ENCODE measurements at regions not wholly inside any gene's neighbourhood (a gene's known extent, or its start where the extent isn't known, plus 50 kb on each side); places are given as distances from the start of the nearest gene placed in this dataset.

GRCh38 chr2:223196331-223196730, 144.3 kb downstream of the KCNE4 start:
- intact Hi-C loops (cut with micrococcal nuclease): no loop called here
- Histone ChIP-seq H3K4me3 (no peak overlapping the region), H3K36me3 (no peaks in the 10 kb centered on the region), H3K9me3 (replicated peaks) (no peaks in the 10 kb centered on the region), H3K27ac (replicated peaks) (no peak overlapping the region), H3K4me1 (no peaks in the 10 kb centered on the region), H3K27me3 (ENCODE audit: low read depth) (no peaks in the 10 kb centered on the region)
- no peak for TF ChIP-seq CTCF (IDR thresholded peaks at IDR 0.05; ENCODE audit: borderline replicate concordance)
- no peak for DNase-seq

GRCh38 chr2:223197046-223197445, 145.1 kb downstream of the KCNE4 start:
- Histone ChIP-seq H3K4me1 (no peaks in the 10 kb centered on the region), H3K27me3 (ENCODE audit: low read depth) (no peaks in the 10 kb centered on the region), H3K36me3 (no peaks in the 10 kb centered on the region), H3K9me3 (replicated peaks) (no peaks in the 10 kb centered on the region), H3K4me3 (no peak overlapping the region), H3K27ac (replicated peaks) (no peak overlapping the region)
- intact Hi-C loops (cut with micrococcal nuclease): no loop called here
- TF ChIP-seq CTCF (IDR thresholded peaks at IDR 0.05; ENCODE audit: borderline replicate concordance): no peak
- no peak for DNase-seq

GRCh38 chr2:223199531-223200515, 147.8 kb downstream of the KCNE4 start:
- H3K4me3 ChIP-seq: no peak overlapping the region
- intact Hi-C loops (cut with micrococcal nuclease): no loop called here
- no peak for TF ChIP-seq CTCF (IDR thresholded peaks at IDR 0.05; ENCODE audit: borderline replicate concordance)

GRCh38 chr2:223203971-223204929, 152.3 kb downstream of the KCNE4 start:
- no peak overlapping the region for H3K27ac ChIP-seq (replicated peaks)
- no peak for TF ChIP-seq CTCF (IDR thresholded peaks at IDR 0.05; ENCODE audit: borderline replicate concordance)

More at GRCh38 chr2:223199531-223200515, 147.8 kb downstream of the KCNE4 start:
- Histone ChIP-seq H3K27ac (replicated peaks) (no peak overlapping the region), H3K27me3 (ENCODE audit: low read depth) (no peaks in the 10 kb centered on the region), H3K36me3 (no peaks in the 10 kb centered on the region), H3K9me3 (replicated peaks) (no peaks in the 10 kb centered on the region), H3K4me1 (no peaks in the 10 kb centered on the region)
- DNase-seq: no peak

GRCh38 chr2:223210489-223210888, 158.5 kb downstream of the KCNE4 start:
- no peak for DNase-seq
- Histone ChIP-seq H3K4me1 (no peaks in the 10 kb centered on the region), H3K27me3 (ENCODE audit: low read depth) (no peaks in the 10 kb centered on the region), H3K4me3 (no peak overlapping the region), H3K27ac (replicated peaks) (no peak overlapping the region), H3K36me3 (no peaks in the 10 kb centered on the region), H3K9me3 (replicated peaks) (peaks cover 56% of the 10 kb centered on the region)
- TF ChIP-seq CTCF (IDR thresholded peaks at IDR 0.05; ENCODE audit: borderline replicate concordance): no peak
- intact Hi-C loops (cut with micrococcal nuclease): no loop called here

More at GRCh38 chr2:223203971-223204929, 152.3 kb downstream of the KCNE4 start:
- Histone ChIP-seq H3K4me1 (no peaks in the 10 kb centered on the region), H3K27me3 (ENCODE audit: low read depth) (no peaks in the 10 kb centered on the region), H3K9me3 (replicated peaks) (peaks cover 28% of the 10 kb centered on the region), H3K4me3 (no peak overlapping the region), H3K36me3 (no peaks in the 10 kb centered on the region)
- intact Hi-C loops (cut with micrococcal nuclease): no loop called here
- no peak for DNase-seq
